ENCODE measurements at regions not wholly inside any gene's neighbourhood (a gene's known extent, or its start where the extent isn't known, plus 50 kb on each side); places are given as distances from the start of the nearest gene placed in this dataset.
"Not testable (repeated sequence)": the region's sequence is repeated elsewhere in the genome, so short reads cannot be mapped to it uniquely, and the experiment has no call there.

- no peak overlapping the region for H3K9ac ChIP-seq (ENCODE audit: low read depth, low read length)
- H3K27me3 ChIP-seq (ENCODE audit: control insufficient read depth, insufficient read depth, low read length) = no peaks in the 10 kb centered on the region
- no peak overlapping the region for H3K4me2 ChIP-seq (ENCODE audit: low read length)
- no peak overlapping the region for H3K4me3 ChIP-seq (ENCODE audit: low read length)
- H3K36me3 ChIP-seq (ENCODE audit: insufficient read depth, low read length) = no peaks in the 10 kb centered on the region
- H3K9me3 ChIP-seq (replicated peaks; ENCODE audit: low read length) = no peaks in the 10 kb centered on the region
- no peaks in the 10 kb centered on the region for H3K4me1 ChIP-seq (ENCODE audit: control insufficient read depth, insufficient read depth, low read length)
These were observed 1052.2 kb upstream of the SPRY2 start for GRCh38 chr13:81393110-81393509.

- H3K4me1 ChIP-seq (ENCODE audit: control insufficient read depth, insufficient read depth, low read length) = no peaks in the 10 kb centered on the region
- no peaks in the 10 kb centered on the region for H3K36me3 ChIP-seq (ENCODE audit: insufficient read depth, low read length)
- H3K4me2 ChIP-seq (ENCODE audit: low read length) = no peak overlapping the region
- no peak overlapping the region for H3K4me3 ChIP-seq (ENCODE audit: low read length)
- H3K9me3 ChIP-seq (replicated peaks; ENCODE audit: low read length) = no peaks in the 10 kb centered on the region
- H3K9ac ChIP-seq (ENCODE audit: low read depth, low read length) = no peak overlapping the region
- H3K27me3 ChIP-seq (ENCODE audit: control insufficient read depth, insufficient read depth, low read length) = no peaks in the 10 kb centered on the region
These were observed 1047.5 kb upstream of the SPRY2 start for GRCh38 chr13:81388400-81388799.

- H3K36me3 ChIP-seq (ENCODE audit: insufficient read depth, low read length) = no peaks in the 10 kb centered on the region
- H3K4me1 ChIP-seq (ENCODE audit: control insufficient read depth, insufficient read depth, low read length) = no peaks in the 10 kb centered on the region
- H3K27me3 ChIP-seq (ENCODE audit: control insufficient read depth, insufficient read depth, low read length) = no peaks in the 10 kb centered on the region
- no peaks in the 10 kb centered on the region for H3K9me3 ChIP-seq (replicated peaks; ENCODE audit: low read length)
- H3K9ac ChIP-seq (ENCODE audit: low read depth, low read length) = no peak overlapping the region
- H3K4me3 ChIP-seq (ENCODE audit: low read length) = no peak overlapping the region
- H3K4me2 ChIP-seq (ENCODE audit: low read length) = no peak overlapping the region
These were observed 1042.5 kb upstream of the SPRY2 start for GRCh38 chr13:81383444-81383843.

- Histone ChIP-seq H3K27me3 (ENCODE audit: control insufficient read depth, insufficient read depth, low read length) (no peaks in the 10 kb centered on the region), H3K4me3 (ENCODE audit: low read length) (no peak overlapping the region), H3K9ac (ENCODE audit: low read depth, low read length) (no peak overlapping the region), H3K4me1 (ENCODE audit: control insufficient read depth, insufficient read depth, low read length) (no peaks in the 10 kb centered on the region), H3K9me3 (replicated peaks; ENCODE audit: low read length) (no peaks in the 10 kb centered on the region), H3K4me2 (ENCODE audit: low read length) (no peak overlapping the region), H3K36me3 (ENCODE audit: insufficient read depth, low read length) (no peaks in the 10 kb centered on the region)
These were observed 1041.3 kb upstream of the SPRY2 start for GRCh38 chr13:81382246-81382645.

GRCh38 chr13:81381560-81381959 lies 1040.6 kb upstream of the SPRY2 start:
- Histone ChIP-seq H3K27me3 (ENCODE audit: control insufficient read depth, insufficient read depth, low read length) (no peaks in the 10 kb centered on the region), H3K4me3 (ENCODE audit: low read length) (no peak overlapping the region), H3K36me3 (ENCODE audit: insufficient read depth, low read length) (no peaks in the 10 kb centered on the region), H3K4me1 (ENCODE audit: control insufficient read depth, insufficient read depth, low read length) (no peaks in the 10 kb centered on the region), H3K4me2 (ENCODE audit: low read length) (no peak overlapping the region), H3K9ac (ENCODE audit: low read depth, low read length) (no peak overlapping the region), H3K9me3 (replicated peaks; ENCODE audit: low read length) (no peaks in the 10 kb centered on the region)

GRCh38 chr13:81379183-81379582 lies 1038.3 kb upstream of the SPRY2 start:
- Histone ChIP-seq H3K4me1 (ENCODE audit: control insufficient read depth, insufficient read depth, low read length) (no peaks in the 10 kb centered on the region), H3K9ac (ENCODE audit: low read depth, low read length) (no peak overlapping the region), H3K36me3 (ENCODE audit: insufficient read depth, low read length) (no peaks in the 10 kb centered on the region), H3K9me3 (replicated peaks; ENCODE audit: low read length) (no peaks in the 10 kb centered on the region), H3K4me3 (ENCODE audit: low read length) (no peak overlapping the region), H3K4me2 (ENCODE audit: low read length) (no peak overlapping the region), H3K27me3 (ENCODE audit: control insufficient read depth, insufficient read depth, low read length) (no peaks in the 10 kb centered on the region)

- H3K4me3 ChIP-seq (ENCODE audit: low read length) = no peak overlapping the region
- H3K36me3 ChIP-seq (ENCODE audit: insufficient read depth, low read length) = no peaks in the 10 kb centered on the region
- no peaks in the 10 kb centered on the region for H3K4me1 ChIP-seq (ENCODE audit: control insufficient read depth, insufficient read depth, low read length)
- H3K9me3 ChIP-seq (replicated peaks; ENCODE audit: low read length) = no peaks in the 10 kb centered on the region
- no peak overlapping the region for H3K4me2 ChIP-seq (ENCODE audit: low read length)
- no peaks in the 10 kb centered on the region for H3K27me3 ChIP-seq (ENCODE audit: control insufficient read depth, insufficient read depth, low read length)
- H3K9ac ChIP-seq (ENCODE audit: low read depth, low read length) = no peak overlapping the region
These were observed 1037.0 kb upstream of the SPRY2 start for GRCh38 chr13:81377921-81378320.

- Histone ChIP-seq H3K36me3 (ENCODE audit: insufficient read depth, low read length) (no peaks in the 10 kb centered on the region), H3K4me1 (ENCODE audit: control insufficient read depth, insufficient read depth, low read length) (no peaks in the 10 kb centered on the region), H3K4me3 (ENCODE audit: low read length) (no peak overlapping the region), H3K9me3 (replicated peaks; ENCODE audit: low read length) (no peaks in the 10 kb centered on the region), H3K4me2 (ENCODE audit: low read length) (no peak overlapping the region), H3K9ac (ENCODE audit: low read depth, low read length) (no peak overlapping the region), H3K27me3 (ENCODE audit: control insufficient read depth, insufficient read depth, low read length) (no peaks in the 10 kb centered on the region)
These were observed 1034.8 kb upstream of the SPRY2 start for GRCh38 chr13:81375709-81376108.

- not testable (repeated sequence) for H3K9ac ChIP-seq (ENCODE audit: low read depth, low read length); H3K9me3 ChIP-seq (replicated peaks; ENCODE audit: low read length); H3K4me2 ChIP-seq (ENCODE audit: low read length); H3K4me1 ChIP-seq (ENCODE audit: control insufficient read depth, insufficient read depth, low read length); H3K4me3 ChIP-seq (ENCODE audit: low read length); H3K27me3 ChIP-seq (ENCODE audit: control insufficient read depth, insufficient read depth, low read length); H3K36me3 ChIP-seq (ENCODE audit: insufficient read depth, low read length)
These were observed 1021.8 kb upstream of the SPRY2 start for GRCh38 chr13:81362711-81363110.

GRCh38 chr13:81350056-81350455 lies 1009.1 kb upstream of the SPRY2 start:
- no peak overlapping the region for H3K4me3 ChIP-seq (ENCODE audit: low read length)
- H3K9me3 ChIP-seq (replicated peaks; ENCODE audit: low read length) = no peaks in the 10 kb centered on the region
- no peak overlapping the region for H3K4me2 ChIP-seq (ENCODE audit: low read length)
- no peak overlapping the region for H3K9ac ChIP-seq (ENCODE audit: low read depth, low read length)
- no peaks in the 10 kb centered on the region for H3K36me3 ChIP-seq (ENCODE audit: insufficient read depth, low read length)
- no peaks in the 10 kb centered on the region for H3K4me1 ChIP-seq (ENCODE audit: control insufficient read depth, insufficient read depth, low read length)
- no peaks in the 10 kb centered on the region for H3K27me3 ChIP-seq (ENCODE audit: control insufficient read depth, insufficient read depth, low read length)

GRCh38 chr13:81340118-81341069 lies 999.5 kb upstream of the SPRY2 start:
- not testable (repeated sequence) for H3K4me2 ChIP-seq (ENCODE audit: low read length); H3K36me3 ChIP-seq (ENCODE audit: insufficient read depth, low read length); H3K9me3 ChIP-seq (replicated peaks; ENCODE audit: low read length); H3K4me1 ChIP-seq (ENCODE audit: control insufficient read depth, insufficient read depth, low read length); H3K4me3 ChIP-seq (ENCODE audit: low read length); H3K9ac ChIP-seq (ENCODE audit: low read depth, low read length); H3K27me3 ChIP-seq (ENCODE audit: control insufficient read depth, insufficient read depth, low read length)

- H3K27me3 ChIP-seq (ENCODE audit: control insufficient read depth, insufficient read depth, low read length); H3K4me2 ChIP-seq (ENCODE audit: low read length); H3K4me3 ChIP-seq (ENCODE audit: low read length); H3K9me3 ChIP-seq (replicated peaks; ENCODE audit: low read length); H3K36me3 ChIP-seq (ENCODE audit: insufficient read depth, low read length); H3K4me1 ChIP-seq (ENCODE audit: control insufficient read depth, insufficient read depth, low read length); H3K9ac ChIP-seq (ENCODE audit: low read depth, low read length): not testable (repeated sequence)
These were observed 998.7 kb upstream of the SPRY2 start for GRCh38 chr13:81339666-81340065.

Measured in skeletal muscle satellite cell (primary cell).